Cardiac muscle cell (in vitro differentiated cells and primary cell): ENCODE measurements at regions not wholly inside any gene's neighbourhood (a gene's known extent, or its start where the extent isn't known, plus 50 kb on each side); places are given as distances from the start of the nearest gene placed in this dataset.

Experiments used
- DNase-seq, 2 donors: peaks; one replicate each; pipeline versions ENCODE4 v3.0.0 to v3.0.0-alpha.2; 2010 to 2017; ENCODE audit warnings: low read depth in 1 of 2, low spot score in 1 of 2
- H3K27ac ChIP-seq: fragments of 200-600 bp; sonication (generic); 2 replicates; pipeline ENCODE4 v1.5.1; 2016
- H3K27me3 ChIP-seq: fragments of 200-600 bp; sonication (generic); 2 replicates; pipeline ENCODE4 v1.6.0; 2016; ENCODE audit warnings: control low read depth
- H3K36me3 ChIP-seq: fragments of 200-600 bp; sonication (generic); 2 replicates; pipeline ENCODE4 v1.5.1; 2016; ENCODE audit warnings: control low read depth
- H3K4me1 ChIP-seq: fragments of 200-600 bp; sonication (generic); 2 replicates; pipeline ENCODE4 v1.8.1; 2017; ENCODE audit warnings: low read depth, mild to moderate bottlenecking, mixed run types
- H3K4me3 ChIP-seq: fragments of 200-600 bp; sonication (generic); 2 replicates; pipeline ENCODE4 v1.5.1; 2016; ENCODE audit warnings: mild to moderate bottlenecking
- H3K9me3 ChIP-seq: fragments of 200-600 bp; sonication (generic); 2 replicates; pipeline ENCODE4 v1.5.1; 2017; ENCODE audit warnings: low read depth, mild to moderate bottlenecking, control low read depth
- TF ChIP-seq, protein P1 (sequence below): IDR thresholded peaks from 2 replicates; pipeline ENCODE4 v1.5.1; 2012; ENCODE audit warnings: low read depth, mild to moderate bottlenecking, low read length

DNA sequence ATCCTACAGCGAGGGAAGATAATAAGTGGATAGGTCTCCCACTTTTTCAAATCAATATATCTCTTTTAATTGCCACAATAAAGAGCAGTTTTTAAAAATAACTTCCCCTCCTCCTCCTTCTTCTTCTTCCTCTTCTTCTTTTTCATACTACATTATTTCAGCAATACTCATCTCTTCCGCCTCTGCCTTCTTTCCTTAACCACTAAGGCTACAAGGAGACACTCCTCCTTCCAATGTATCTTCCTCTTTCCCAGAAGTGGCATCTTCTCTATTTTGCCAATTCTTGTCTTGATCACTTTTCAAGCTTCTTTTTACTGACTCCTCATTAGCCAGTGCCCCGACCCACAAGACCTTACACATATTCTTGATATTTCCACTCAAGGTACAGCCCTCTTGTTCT is 546.6 kb upstream of the CHAC2 start:
- DNase-seq = no peak
- Histone ChIP-seq H3K4me3 (no peak overlapping the region), H3K4me1 (peaks cover 6% of the 10 kb centered on the region), H3K27me3 (no peaks in the 10 kb centered on the region), H3K27ac (no peak overlapping the region), H3K9me3 (no peaks in the 10 kb centered on the region), H3K36me3 (no peaks in the 10 kb centered on the region)
- TF ChIP-seq, protein P1, sequence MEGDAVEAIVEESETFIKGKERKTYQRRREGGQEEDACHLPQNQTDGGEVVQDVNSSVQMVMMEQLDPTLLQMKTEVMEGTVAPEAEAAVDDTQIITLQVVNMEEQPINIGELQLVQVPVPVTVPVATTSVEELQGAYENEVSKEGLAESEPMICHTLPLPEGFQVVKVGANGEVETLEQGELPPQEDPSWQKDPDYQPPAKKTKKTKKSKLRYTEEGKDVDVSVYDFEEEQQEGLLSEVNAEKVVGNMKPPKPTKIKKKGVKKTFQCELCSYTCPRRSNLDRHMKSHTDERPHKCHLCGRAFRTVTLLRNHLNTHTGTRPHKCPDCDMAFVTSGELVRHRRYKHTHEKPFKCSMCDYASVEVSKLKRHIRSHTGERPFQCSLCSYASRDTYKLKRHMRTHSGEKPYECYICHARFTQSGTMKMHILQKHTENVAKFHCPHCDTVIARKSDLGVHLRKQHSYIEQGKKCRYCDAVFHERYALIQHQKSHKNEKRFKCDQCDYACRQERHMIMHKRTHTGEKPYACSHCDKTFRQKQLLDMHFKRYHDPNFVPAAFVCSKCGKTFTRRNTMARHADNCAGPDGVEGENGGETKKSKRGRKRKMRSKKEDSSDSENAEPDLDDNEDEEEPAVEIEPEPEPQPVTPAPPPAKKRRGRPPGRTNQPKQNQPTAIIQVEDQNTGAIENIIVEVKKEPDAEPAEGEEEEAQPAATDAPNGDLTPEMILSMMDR = no peak

DNA sequence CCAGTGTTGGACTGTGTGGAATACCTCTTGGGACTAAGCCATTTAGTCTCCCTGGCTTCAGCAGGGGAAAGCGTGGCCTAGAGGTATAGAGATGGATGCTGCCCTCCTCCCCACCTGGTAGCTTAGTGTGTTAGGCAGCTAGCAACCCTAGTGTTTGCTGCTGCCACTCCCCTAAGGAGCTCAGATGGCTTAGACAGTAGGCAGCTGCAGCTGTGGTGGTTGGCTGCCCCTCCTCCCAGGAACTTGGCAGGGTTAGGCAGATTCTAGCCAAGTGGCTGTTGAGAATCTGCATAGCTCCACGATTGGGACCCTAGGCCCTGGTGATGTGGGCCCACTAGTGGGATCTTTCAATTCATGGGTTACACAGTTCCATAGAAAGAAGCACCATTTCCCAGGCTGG is 550.4 kb upstream of the CHAC2 start:
- DNase-seq = no peak
- TF ChIP-seq, protein P1 = no peak
- H3K36me3 ChIP-seq = no peaks in the 10 kb centered on the region
- no peak overlapping the region for H3K4me3 ChIP-seq
- H3K27ac ChIP-seq = no peak overlapping the region
- no peaks in the 10 kb centered on the region for H3K27me3 ChIP-seq
- peaks cover 8% of the 10 kb centered on the region for H3K4me1 ChIP-seq
- H3K9me3 ChIP-seq = no peaks in the 10 kb centered on the region

DNA sequence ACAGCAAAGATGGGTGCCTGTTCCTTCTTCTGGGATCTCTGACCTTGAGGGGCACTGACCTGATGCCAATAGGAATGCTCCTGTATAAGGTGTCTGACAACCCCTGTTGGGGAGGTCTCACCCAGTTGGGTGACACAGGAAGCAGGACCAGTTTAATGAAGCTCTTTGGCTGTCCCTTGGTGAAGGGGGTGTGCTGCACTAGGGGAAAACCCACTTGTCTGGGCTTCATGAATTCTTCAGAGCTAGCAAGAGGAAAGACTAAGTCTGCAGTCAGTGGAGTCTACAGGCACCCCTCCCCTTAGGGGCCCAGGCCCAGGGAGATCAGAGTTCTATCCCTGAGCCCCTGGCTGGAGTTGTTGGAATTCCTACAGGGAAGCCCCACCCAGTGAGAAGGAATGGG is 550.8 kb upstream of the CHAC2 start:
- H3K4me1 ChIP-seq = peaks cover 10% of the 10 kb centered on the region

DNA sequence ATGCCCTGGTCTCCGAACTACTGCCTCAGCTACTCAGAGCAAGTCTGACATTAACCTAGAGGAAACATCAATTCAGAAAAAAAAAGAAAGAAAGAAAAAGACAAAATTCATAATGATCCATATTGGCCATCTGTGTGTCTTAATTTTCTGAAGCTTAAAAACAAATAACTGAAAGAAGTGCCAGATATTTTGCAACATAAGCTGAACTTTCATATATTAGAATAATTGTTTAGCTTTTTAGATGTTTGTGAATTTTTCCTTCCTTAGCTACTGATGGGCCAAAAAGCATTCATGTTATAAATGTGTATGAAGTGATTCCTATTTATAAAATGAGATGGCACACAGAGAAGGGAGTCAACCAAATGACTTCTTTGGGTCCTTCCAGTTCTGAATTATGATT is 555.0 kb upstream of the CHAC2 start:
- Histone ChIP-seq H3K4me1 (peaks cover 46% of the 10 kb centered on the region), H3K27me3 (no peaks in the 10 kb centered on the region), H3K4me3 (no peak overlapping the region), H3K27ac (no peak overlapping the region), H3K9me3 (no peaks in the 10 kb centered on the region), H3K36me3 (no peaks in the 10 kb centered on the region)
- TF ChIP-seq, protein P1 = no peak
- no peak for DNase-seq

More for the DNA sequence above, 550.8 kb upstream of the CHAC2 start:
- Histone ChIP-seq H3K4me3 (no peak overlapping the region), H3K9me3 (no peaks in the 10 kb centered on the region), H3K27me3 (no peaks in the 10 kb centered on the region), H3K27ac (no peak overlapping the region), H3K36me3 (no peaks in the 10 kb centered on the region)
- no peak for DNase-seq
- TF ChIP-seq, protein P1 = no peak

DNA sequence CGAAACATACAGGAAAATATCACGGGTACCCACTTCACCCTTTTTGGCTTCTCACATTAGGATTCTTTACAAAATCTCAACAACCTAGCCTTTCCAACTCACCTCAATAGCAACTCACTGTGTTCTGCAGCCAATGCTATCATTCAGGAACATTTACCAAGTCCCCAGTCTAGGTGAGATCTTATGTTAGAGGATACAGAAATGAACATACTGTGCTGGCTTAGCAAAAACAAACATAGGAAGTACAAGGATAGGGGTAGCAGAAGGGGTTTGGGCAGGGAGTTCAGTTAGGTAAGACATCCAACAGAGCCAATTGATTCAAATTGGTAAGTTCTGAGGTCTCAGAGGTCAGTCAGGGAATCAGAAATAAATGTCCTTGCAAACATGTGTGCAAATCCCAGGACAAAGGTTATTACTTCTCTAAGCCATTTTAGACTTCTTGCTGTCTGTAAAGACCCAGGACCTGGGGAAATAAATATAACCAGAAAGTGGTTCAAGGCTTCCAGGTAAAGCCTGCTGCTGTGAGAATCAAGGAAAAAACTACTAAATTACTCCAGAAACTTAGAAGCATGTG is 556.3 kb upstream of the CHAC2 start:
- H3K9me3 ChIP-seq = no peaks in the 10 kb centered on the region
- H3K36me3 ChIP-seq = no peaks in the 10 kb centered on the region
- no peak overlapping the region for H3K4me3 ChIP-seq
- H3K27me3 ChIP-seq = no peaks in the 10 kb centered on the region
- TF ChIP-seq, protein P1 = no peak
- no peak for DNase-seq
- H3K27ac ChIP-seq = peak overlapping the region; percentile 79
- H3K4me1 ChIP-seq = peaks cover 54% of the 10 kb centered on the region
